Brain microvascular endothelial cell (primary cell): ENCODE measurements at regions not wholly inside any gene's neighbourhood (a gene's known extent, or its start where the extent isn't known, plus 50 kb on each side); places are given as distances from the start of the nearest gene placed in this dataset.

Experiments
- DNase-seq: peaks from one replicate; pipeline ENCODE4 v3.0.0-alpha.2; 2020
- H3K27ac ChIP-seq: fragments of 250-450 bp; sonication (Bioruptor Pico); 2 replicates; pipeline ENCODE4 v1.5.1; 2020; ENCODE audit warnings: mild to moderate bottlenecking, moderate library complexity
- H3K27me3 ChIP-seq: fragments of 250-450 bp; sonication (Bioruptor Pico); replicated peaks from 2 replicates; pipeline ENCODE4 v1.5.1; 2020; ENCODE audit warnings: mild to moderate bottlenecking
- H3K36me3 ChIP-seq: fragments of 250-450 bp; sonication (Bioruptor Pico); replicated peaks from 2 replicates; pipeline ENCODE4 v1.5.1; 2020; ENCODE audit warnings: mild to moderate bottlenecking
- H3K4me3 ChIP-seq: 2 replicates; pipeline ENCODE4 v1.5.1; 2011; ENCODE audit warnings: low read depth, mild to moderate bottlenecking, control low read depth, low read length, moderate library complexity
- CTCF ChIP-seq: IDR thresholded peaks from 2 replicates; pipeline ENCODE4 v1.5.1; 2011; ENCODE audit warnings: low read depth, mild to moderate bottlenecking, moderate library complexity, low read length, control low read depth, inconsistent platforms; ENCODE audit errors: missing control alignments
- in situ Hi-C: cut with HindIII; loops from 2 replicates; pipeline ENCODE4 v1.10.0; 2017; ENCODE audit warnings: low sequenced_read_pairs, low pct_ligation_motif_present

DNA sequence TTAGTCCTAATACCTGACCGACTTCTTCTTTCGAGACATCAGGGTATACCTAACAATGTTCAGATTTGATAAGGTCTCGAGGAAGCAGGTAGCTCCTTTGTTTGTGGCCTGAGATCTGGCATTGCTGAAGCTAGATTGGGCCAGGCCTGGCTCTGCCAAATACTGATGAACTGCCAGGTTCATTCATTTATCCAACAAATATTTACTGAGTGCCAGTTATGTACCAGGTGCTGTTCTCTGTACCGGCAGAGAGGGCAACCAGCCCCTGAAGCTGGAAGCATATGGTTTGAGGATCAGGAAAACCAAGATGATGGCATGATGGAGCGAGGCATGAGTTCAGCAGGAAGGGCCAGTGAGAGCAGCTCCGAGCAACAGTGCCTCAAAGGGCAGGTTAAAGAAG lies 196.2 kb upstream of the NSMCE3 start:
- no peak overlapping the region for H3K4me3 ChIP-seq
- no peak for TF ChIP-seq CTCF
- in situ Hi-C loops, result no loop called here
- no peak for DNase-seq
- no peaks in the 10 kb centered on the region for H3K36me3 ChIP-seq
- no peaks in the 10 kb centered on the region for H3K27me3 ChIP-seq
- H3K27ac ChIP-seq, result no peak overlapping the region

DNA sequence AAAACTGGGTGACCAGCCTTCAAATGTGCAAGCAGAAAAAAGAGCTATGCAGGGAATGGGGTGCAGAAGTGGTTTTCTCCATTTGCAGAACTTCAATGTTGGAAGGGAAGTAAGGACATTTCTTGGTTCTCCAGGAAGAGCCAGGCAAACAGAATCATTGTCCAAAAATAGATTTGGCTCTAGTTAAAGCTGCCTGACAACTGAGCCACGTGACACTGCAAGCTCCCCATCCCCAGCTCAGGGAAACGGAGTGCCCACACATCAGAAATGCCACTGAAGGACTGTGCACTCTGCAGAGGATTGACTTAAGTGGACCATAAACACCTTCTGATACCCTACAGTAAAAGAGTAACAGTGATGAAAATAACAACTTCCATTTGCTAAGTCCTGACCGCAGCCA lies 195.6 kb upstream of the NSMCE3 start:
- Histone ChIP-seq H3K27ac (no peak overlapping the region), H3K4me3 (no peak overlapping the region), H3K27me3 (no peaks in the 10 kb centered on the region), H3K36me3 (no peaks in the 10 kb centered on the region)
- in situ Hi-C loops, result no loop called here
- DNase-seq, result no peak
- no peak for TF ChIP-seq CTCF

- in situ Hi-C loops, result no loop called here
- Histone ChIP-seq H3K27me3 (no peaks in the 10 kb centered on the region), H3K4me3 (no peak overlapping the region)
These were observed 192.3 kb upstream of the NSMCE3 start for GRCh38 chr15:29461877-29462276.

DNA sequence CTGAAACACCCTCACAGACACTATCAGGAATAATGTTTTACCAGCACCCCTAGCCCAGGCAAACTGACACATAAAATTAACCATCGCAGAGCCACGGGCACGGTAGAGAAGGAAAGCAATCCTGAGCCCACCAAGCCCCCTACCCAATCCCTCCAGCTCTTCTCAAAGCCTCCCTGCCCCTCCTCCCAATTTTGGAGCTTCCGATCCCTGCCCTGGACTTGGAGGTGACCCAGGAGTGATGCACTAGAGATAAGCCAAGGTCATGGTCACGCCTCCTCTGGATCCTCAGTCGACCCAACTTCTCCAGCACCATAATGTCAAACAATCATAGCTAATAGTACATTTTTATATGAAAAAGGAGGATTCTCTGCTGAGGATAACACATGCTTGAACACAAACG lies 188.7 kb upstream of the NSMCE3 start:
- no peak overlapping the region for H3K4me3 ChIP-seq
- H3K36me3 ChIP-seq, result no peaks in the 10 kb centered on the region
- in situ Hi-C loops, result no loop called here
- H3K27ac ChIP-seq, result no peak overlapping the region
- no peaks in the 10 kb centered on the region for H3K27me3 ChIP-seq
- no peak for TF ChIP-seq CTCF
- no peak for DNase-seq

More at GRCh38 chr15:29461877-29462276, 192.3 kb upstream of the NSMCE3 start:
- TF ChIP-seq CTCF, result no peak
- Histone ChIP-seq H3K27ac (no peak overlapping the region), H3K36me3 (no peaks in the 10 kb centered on the region)
- DNase-seq, result no peak

- H3K36me3 ChIP-seq, result no peaks in the 10 kb centered on the region
- no peaks in the 10 kb centered on the region for H3K27me3 ChIP-seq
- no peak overlapping the region for H3K4me3 ChIP-seq
- no peak for DNase-seq
- H3K27ac ChIP-seq, result no peak overlapping the region
- in situ Hi-C loops, result no loop called here
- TF ChIP-seq CTCF, result no peak
These were observed 188.1 kb upstream of the NSMCE3 start for GRCh38 chr15:29457729-29458128.

- H3K36me3 ChIP-seq, result no peaks in the 10 kb centered on the region
- H3K4me3 ChIP-seq, result no peak overlapping the region
- no peak for TF ChIP-seq CTCF
- H3K27me3 ChIP-seq, result no peaks in the 10 kb centered on the region
- in situ Hi-C loops, result no loop called here
- no peak for DNase-seq
- H3K27ac ChIP-seq, result no peak overlapping the region
These were observed 187.3 kb upstream of the NSMCE3 start for GRCh38 chr15:29456964-29457363.
